ENCODE measurements at regions not wholly inside any gene's neighbourhood (a gene's known extent, or its start where the extent isn't known, plus 50 kb on each side); places are given as distances from the start of the nearest gene placed in this dataset.

GRCh38 chr2:34306745-34307144, 707.6 kb upstream of the FAM98A start:
- CTCF ChIA-PET = no interaction called here
- POLR2A ChIA-PET = no interaction called here
- Histone ChIP-seq H3K9me3 (ENCODE audit: control insufficient read depth, insufficient read depth, low read depth, low read length) (no peaks in the 10 kb centered on the region), H3K36me3 (ENCODE audit: control insufficient read depth in 2 of 2, insufficient read depth in 1 of 2, low read length in 2 of 2) (no peaks in the 10 kb centered on the region), H3K4me3 (ENCODE audit: low read depth, low read length) (no peak overlapping the region), H3K4me1 (ENCODE audit: control insufficient read depth, insufficient read depth, low read length) (no peaks in the 10 kb centered on the region), H3K27ac (ENCODE audit: extremely low read depth, low read depth, low read length) (no peak overlapping the region)
- TF ChIP-seq KLF9 (tag by site-specific recombination; IDR thresholded peaks at IDR 0.05; ENCODE audit: low read depth) = no peak
- no peak for TF ChIP-seq ZNF391 (tag by site-specific recombination; IDR thresholded peaks at IDR 0.05; ENCODE audit: borderline replicate concordance, low read depth)
- TF ChIP-seq, protein P1, sequence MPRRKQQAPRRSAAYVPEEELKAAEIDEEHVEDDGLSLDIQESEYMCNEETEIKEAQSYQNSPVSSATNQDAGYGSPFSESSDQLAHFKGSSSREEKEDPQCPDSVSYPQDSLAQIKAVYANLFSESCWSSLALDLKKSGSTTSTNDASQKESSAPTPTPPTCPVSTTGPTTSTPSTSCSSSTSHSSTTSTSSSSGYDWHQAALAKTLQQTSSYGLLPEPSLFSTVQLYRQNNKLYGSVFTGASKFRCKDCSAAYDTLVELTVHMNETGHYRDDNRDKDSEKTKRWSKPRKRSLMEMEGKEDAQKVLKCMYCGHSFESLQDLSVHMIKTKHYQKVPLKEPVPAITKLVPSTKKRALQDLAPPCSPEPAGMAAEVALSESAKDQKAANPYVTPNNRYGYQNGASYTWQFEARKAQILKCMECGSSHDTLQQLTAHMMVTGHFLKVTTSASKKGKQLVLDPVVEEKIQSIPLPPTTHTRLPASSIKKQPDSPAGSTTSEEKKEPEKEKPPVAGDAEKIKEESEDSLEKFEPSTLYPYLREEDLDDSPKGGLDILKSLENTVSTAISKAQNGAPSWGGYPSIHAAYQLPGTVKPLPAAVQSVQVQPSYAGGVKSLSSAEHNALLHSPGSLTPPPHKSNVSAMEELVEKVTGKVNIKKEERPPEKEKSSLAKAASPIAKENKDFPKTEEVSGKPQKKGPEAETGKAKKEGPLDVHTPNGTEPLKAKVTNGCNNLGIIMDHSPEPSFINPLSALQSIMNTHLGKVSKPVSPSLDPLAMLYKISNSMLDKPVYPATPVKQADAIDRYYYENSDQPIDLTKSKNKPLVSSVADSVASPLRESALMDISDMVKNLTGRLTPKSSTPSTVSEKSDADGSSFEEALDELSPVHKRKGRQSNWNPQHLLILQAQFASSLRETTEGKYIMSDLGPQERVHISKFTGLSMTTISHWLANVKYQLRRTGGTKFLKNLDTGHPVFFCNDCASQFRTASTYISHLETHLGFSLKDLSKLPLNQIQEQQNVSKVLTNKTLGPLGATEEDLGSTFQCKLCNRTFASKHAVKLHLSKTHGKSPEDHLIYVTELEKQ (tag by site-specific recombination; IDR thresholded peaks at IDR 0.05; ENCODE audit: borderline replicate concordance) = no peak
- no peak for TF ChIP-seq ZNF132 (tag by site-specific recombination; IDR thresholded peaks at IDR 0.05; ENCODE audit: borderline replicate concordance)
- TF ChIP-seq ZNF670 (tag by site-specific recombination; IDR thresholded peaks at IDR 0.05; ENCODE audit: low read depth) = no peak
- no peak for TF ChIP-seq ZNF777 (tag by site-specific recombination; IDR thresholded peaks at IDR 0.05; ENCODE audit: borderline replicate concordance)
- TF ChIP-seq ZNF76 (tag by site-specific recombination; IDR thresholded peaks at IDR 0.05; ENCODE audit: borderline replicate concordance, low read depth) = no peak
- TF ChIP-seq ZNF404 (tag by site-specific recombination; IDR thresholded peaks at IDR 0.05) = no peak
- no peak for TF ChIP-seq ZNF549 (tag by site-specific recombination; IDR thresholded peaks at IDR 0.05)
- no peak for TF ChIP-seq ZNF18 (tag by site-specific recombination; IDR thresholded peaks at IDR 0.05)
- TF ChIP-seq ZNF530 (tag by site-specific recombination; IDR thresholded peaks at IDR 0.05; ENCODE audit: low read depth) = no peak
- no peak for TF ChIP-seq SP3 (tag by site-specific recombination; IDR thresholded peaks at IDR 0.05)
- TF ChIP-seq, protein P2, sequence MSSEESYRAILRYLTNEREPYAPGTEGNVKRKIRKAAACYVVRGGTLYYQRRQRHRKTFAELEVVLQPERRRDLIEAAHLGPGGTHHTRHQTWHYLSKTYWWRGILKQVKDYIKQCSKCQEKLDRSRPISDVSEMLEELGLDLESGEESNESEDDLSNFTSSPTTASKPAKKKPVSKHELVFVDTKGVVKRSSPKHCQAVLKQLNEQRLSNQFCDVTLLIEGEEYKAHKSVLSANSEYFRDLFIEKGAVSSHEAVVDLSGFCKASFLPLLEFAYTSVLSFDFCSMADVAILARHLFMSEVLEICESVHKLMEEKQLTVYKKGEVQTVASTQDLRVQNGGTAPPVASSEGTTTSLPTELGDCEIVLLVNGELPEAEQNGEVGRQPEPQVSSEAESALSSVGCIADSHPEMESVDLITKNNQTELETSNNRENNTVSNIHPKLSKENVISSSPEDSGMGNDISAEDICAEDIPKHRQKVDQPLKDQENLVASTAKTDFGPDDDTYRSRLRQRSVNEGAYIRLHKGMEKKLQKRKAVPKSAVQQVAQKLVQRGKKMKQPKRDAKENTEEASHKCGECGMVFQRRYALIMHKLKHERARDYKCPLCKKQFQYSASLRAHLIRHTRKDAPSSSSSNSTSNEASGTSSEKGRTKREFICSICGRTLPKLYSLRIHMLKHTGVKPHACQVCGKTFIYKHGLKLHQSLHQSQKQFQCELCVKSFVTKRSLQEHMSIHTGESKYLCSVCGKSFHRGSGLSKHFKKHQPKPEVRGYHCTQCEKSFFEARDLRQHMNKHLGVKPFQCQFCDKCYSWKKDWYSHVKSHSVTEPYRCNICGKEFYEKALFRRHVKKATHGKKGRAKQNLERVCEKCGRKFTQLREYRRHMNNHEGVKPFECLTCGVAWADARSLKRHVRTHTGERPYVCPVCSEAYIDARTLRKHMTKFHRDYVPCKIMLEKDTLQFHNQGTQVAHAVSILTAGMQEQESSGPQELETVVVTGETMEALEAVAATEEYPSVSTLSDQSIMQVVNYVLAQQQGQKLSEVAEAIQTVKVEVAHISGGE (tag by site-specific recombination; conservative IDR thresholded peaks at IDR 0.05; ENCODE audit: low read depth) = no peak
- no peak for TF ChIP-seq ZNF645 (tag by site-specific recombination; IDR thresholded peaks at IDR 0.05)
- TF ChIP-seq, protein P3, sequence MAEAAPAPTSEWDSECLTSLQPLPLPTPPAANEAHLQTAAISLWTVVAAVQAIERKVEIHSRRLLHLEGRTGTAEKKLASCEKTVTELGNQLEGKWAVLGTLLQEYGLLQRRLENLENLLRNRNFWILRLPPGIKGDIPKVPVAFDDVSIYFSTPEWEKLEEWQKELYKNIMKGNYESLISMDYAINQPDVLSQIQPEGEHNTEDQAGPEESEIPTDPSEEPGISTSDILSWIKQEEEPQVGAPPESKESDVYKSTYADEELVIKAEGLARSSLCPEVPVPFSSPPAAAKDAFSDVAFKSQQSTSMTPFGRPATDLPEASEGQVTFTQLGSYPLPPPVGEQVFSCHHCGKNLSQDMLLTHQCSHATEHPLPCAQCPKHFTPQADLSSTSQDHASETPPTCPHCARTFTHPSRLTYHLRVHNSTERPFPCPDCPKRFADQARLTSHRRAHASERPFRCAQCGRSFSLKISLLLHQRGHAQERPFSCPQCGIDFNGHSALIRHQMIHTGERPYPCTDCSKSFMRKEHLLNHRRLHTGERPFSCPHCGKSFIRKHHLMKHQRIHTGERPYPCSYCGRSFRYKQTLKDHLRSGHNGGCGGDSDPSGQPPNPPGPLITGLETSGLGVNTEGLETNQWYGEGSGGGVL (tag by site-specific recombination; IDR thresholded peaks at IDR 0.05) = no peak
- no peak for TF ChIP-seq ZNF660 (tag by site-specific recombination; IDR thresholded peaks at IDR 0.05)
- TF ChIP-seq, protein P4, sequence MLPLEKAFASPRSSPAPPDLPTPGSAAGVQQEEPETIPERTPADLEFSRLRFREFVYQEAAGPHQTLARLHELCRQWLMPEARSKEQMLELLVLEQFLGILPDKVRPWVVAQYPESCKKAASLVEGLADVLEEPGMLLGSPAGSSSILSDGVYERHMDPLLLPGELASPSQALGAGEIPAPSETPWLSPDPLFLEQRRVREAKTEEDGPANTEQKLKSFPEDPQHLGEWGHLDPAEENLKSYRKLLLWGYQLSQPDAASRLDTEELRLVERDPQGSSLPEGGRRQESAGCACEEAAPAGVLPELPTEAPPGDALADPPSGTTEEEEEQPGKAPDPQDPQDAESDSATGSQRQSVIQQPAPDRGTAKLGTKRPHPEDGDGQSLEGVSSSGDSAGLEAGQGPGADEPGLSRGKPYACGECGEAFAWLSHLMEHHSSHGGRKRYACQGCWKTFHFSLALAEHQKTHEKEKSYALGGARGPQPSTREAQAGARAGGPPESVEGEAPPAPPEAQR (tag by site-specific recombination; IDR thresholded peaks at IDR 0.05) = no peak
- TF ChIP-seq, protein P5, sequence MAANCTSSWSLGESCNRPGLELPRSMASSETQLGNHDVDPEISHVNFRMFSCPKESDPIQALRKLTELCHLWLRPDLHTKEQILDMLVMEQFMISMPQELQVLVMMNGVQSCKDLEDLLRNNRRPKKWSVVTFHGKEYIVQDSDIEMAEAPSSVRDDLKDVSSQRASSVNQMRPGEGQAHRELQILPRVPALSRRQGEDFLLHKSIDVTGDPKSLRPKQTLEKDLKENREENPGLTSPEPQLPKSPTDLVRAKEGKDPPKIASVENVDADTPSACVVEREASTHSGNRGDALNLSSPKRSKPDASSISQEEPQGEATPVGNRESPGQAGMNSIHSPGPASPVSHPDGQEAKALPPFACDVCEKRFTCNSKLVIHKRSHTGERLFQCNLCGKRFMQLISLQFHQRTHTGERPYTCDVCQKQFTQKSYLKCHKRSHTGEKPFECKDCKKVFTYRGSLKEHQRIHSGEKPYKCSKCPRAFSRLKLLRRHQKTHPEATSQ (tag by site-specific recombination; IDR thresholded peaks at IDR 0.05) = no peak
- TF ChIP-seq ZNF610 (tag by site-specific recombination; IDR thresholded peaks at IDR 0.05; ENCODE audit: borderline replicate concordance) = no peak
- TF ChIP-seq ZNF311 (tag by site-specific recombination; IDR thresholded peaks at IDR 0.05; ENCODE audit: borderline replicate concordance) = no peak

Data from HEK293 (cell line).